Adrenal gland (tissue), 9 donors: ENCODE measurements at regions not wholly inside any gene's neighbourhood (a gene's known extent, or its start where the extent isn't known, plus 50 kb on each side); places are given as distances from the start of the nearest gene placed in this dataset.

Experiments used
- DNase-seq, 7 donors: peaks; one replicate each; pipeline ENCODE4 v3.0.0-alpha.2; 2019 to 2020
- H3K27ac ChIP-seq, 5 donors: fragments of 200-600 bp; sonication (generic) in 4 of 5; 1 replicate in 3 of 5; 2 replicates in 2 of 5; pipeline versions ENCODE4 v1.5.1 to v1.8.0; 2016 to 2020; ENCODE audit warnings: mild to moderate bottlenecking in 1 of 5
- H3K27me3 ChIP-seq: fragments of 200-600 bp; 2 replicates; pipeline ENCODE4 v1.8.0; 2021
- H3K36me3 ChIP-seq, 2 donors: fragments of 200-600 bp; replicated peaks in 1 of 2; 1 replicate in 1 of 2; 2 replicates in 1 of 2; pipeline versions ENCODE4 v1.5.1 to v1.8.0; 2018 to 2022
- H3K4me1 ChIP-seq, 2 donors: fragments of 200-600 bp; replicated peaks in 1 of 2; 1 replicate in 1 of 2; 2 replicates in 1 of 2; pipeline versions ENCODE4 v1.5.1 to v1.8.0; 2018 to 2021
- H3K4me3 ChIP-seq, 4 donors: fragments of 200-600 bp; sonication (generic) in 3 of 4; one replicate each; pipeline ENCODE4 v1.5.1; 2016 to 2018
- H3K9me3 ChIP-seq, 3 donors: fragments of 200-600 bp; sonication (generic) in 1 of 3; replicated peaks in 1 of 3; 1 replicate in 2 of 3; 2 replicates in 1 of 3; pipeline versions ENCODE4 v1.5.1 to v1.8.0; 2016 to 2021
- POLR2A ChIP-seq, 2 donors: fragments of 450-650 bp; IDR thresholded peaks; one replicate each; pipeline ENCODE4 v1.6.1; 2017; ENCODE audit warnings: antibody characterized with exemption in 2 of 2, mild to moderate bottlenecking in 2 of 2, moderate library complexity in 1 of 2
- WGBS, 4 donors: extraction: QIAGEN DNeasy Blood & Tissue Kit in 2 of 4; methylation state at CpG; one replicate each; pipeline versions ENCODE4 v1.1.5 to v1.1.7; 2013 to 2017; 5-methylcytosine and 5-hydroxymethylcytosine counted together
- intact Hi-C, 2 donors: fragments of 100-400 bp; cut with DNase I; formaldehyde crosslinking; loops; one replicate each; pipeline versions ENCODE4 v1.14.1 to v1.15.0; 2022 to 2023
- TF ChIP-seq, protein P1 (sequence below), 6 experiments: fragments of 450-650 bp in 4 of 6; fragments of 200-600 bp in 2 of 6; sonication (generic) in 1 of 6; IDR thresholded peaks; 1 replicate in 5 of 6; 2 replicates in 1 of 6; pipeline versions ENCODE4 v1.5.1 to v1.8.0; 2016 to 2021; ENCODE audit warnings: antibody characterized with exemption in 6 of 6, mild to moderate bottlenecking in 2 of 6, moderate library complexity in 1 of 6
- donor health status: healthy with polysubstance abuse.
- donor health status: Bipolar disorder and iron deficiency.
- donor health status: DM: yes; HTN: yes; CAD: no.
- donor health status: DM: no; HTN: no; CAD: no.
- donor health status: DM: no; HTN: no; CAD: no.

GRCh38 chr16:52099382-52099781 is 447.6 kb downstream of the TOX3 start:
- H3K4me3 ChIP-seq = no peak overlapping the region
- 53 to 64% (median 60%) methylated on average over 2 of the region's 2 CpGs for WGBS, 4 donors
- H3K36me3 ChIP-seq = no peaks in the 10 kb centered on the region
- H3K4me1 ChIP-seq = no peaks in the 10 kb centered on the region
- H3K27ac ChIP-seq = no peak overlapping the region
- no peak for DNase-seq
- H3K9me3 ChIP-seq = no peaks in the 10 kb centered on the region
- intact Hi-C loops = no loop called here
- no peak for TF ChIP-seq POLR2A (IDR thresholded peaks at IDR 0.05)
- TF ChIP-seq, protein P1, sequence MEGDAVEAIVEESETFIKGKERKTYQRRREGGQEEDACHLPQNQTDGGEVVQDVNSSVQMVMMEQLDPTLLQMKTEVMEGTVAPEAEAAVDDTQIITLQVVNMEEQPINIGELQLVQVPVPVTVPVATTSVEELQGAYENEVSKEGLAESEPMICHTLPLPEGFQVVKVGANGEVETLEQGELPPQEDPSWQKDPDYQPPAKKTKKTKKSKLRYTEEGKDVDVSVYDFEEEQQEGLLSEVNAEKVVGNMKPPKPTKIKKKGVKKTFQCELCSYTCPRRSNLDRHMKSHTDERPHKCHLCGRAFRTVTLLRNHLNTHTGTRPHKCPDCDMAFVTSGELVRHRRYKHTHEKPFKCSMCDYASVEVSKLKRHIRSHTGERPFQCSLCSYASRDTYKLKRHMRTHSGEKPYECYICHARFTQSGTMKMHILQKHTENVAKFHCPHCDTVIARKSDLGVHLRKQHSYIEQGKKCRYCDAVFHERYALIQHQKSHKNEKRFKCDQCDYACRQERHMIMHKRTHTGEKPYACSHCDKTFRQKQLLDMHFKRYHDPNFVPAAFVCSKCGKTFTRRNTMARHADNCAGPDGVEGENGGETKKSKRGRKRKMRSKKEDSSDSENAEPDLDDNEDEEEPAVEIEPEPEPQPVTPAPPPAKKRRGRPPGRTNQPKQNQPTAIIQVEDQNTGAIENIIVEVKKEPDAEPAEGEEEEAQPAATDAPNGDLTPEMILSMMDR (IDR thresholded peaks at IDR 0.05) = no peak
- H3K27me3 ChIP-seq = no peaks in the 10 kb centered on the region

DNA sequence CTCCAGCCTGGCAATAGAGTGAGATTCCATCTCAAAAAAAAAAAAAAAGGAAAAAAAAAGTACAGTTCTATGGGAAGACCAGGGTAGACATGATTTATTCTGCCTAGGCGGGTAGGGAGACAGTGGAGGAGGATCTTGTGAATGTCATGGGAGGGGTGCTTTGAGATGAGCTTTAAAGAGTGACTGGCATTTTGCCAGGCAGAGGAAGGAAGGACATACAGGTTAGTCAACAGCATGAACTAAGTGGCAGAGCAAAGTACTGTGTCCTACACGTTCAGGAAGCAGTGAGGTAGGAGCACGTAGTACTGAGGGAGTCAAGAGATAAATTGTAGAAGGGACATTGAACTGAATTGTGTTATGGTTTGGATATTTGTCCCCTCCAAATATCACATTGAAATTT is 451.5 kb downstream of the TOX3 start:
- 42 to 52% (median 50%) methylated on average over 3 of the region's 3 CpGs for WGBS, 4 donors
- intact Hi-C loops = no loop called here
- no peak for TF ChIP-seq POLR2A (IDR thresholded peaks at IDR 0.05)
- TF ChIP-seq, protein P1 (IDR thresholded peaks at IDR 0.05) = no peak

DNA sequence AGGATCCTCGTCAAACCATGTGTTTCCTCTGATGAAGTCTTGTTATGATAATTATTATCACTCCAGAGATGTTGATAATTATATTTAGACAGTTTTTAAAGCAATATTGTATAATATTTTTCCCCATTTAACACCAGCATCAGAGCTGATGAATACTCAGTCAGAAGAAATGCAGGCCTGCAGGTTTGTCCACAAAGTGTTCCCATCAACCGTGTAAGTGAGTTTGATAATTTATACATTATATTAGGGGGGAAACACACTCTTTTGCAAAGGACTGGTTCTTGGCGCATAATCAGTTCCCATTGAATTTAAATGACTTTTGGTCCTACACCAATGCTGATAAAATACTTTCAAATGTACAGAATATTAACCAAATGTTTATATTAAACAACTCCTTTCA is 454.8 kb downstream of the TOX3 start:
- TF ChIP-seq, protein P1 (IDR thresholded peaks at IDR 0.05) = no peak
- no peak for TF ChIP-seq POLR2A (IDR thresholded peaks at IDR 0.05)
- H3K27ac ChIP-seq = no peak overlapping the region
- no peak for DNase-seq
- intact Hi-C loops = no loop called here
- no peaks in the 10 kb centered on the region for H3K9me3 ChIP-seq
- H3K4me3 ChIP-seq = no peak overlapping the region
- 77 to 85% (median 81%) methylated on average over 3 of the region's 3 CpGs for WGBS, 4 donors
- H3K27me3 ChIP-seq = no peaks in the 10 kb centered on the region
- H3K4me1 ChIP-seq = no peaks in the 10 kb centered on the region
- H3K36me3 ChIP-seq = no peaks in the 10 kb centered on the region

More for the DNA sequence above, 451.5 kb downstream of the TOX3 start:
- Histone ChIP-seq H3K4me1 (no peaks in the 10 kb centered on the region), H3K27ac (no peak overlapping the region), H3K4me3 (no peak overlapping the region), H3K27me3 (no peaks in the 10 kb centered on the region), H3K36me3 (no peaks in the 10 kb centered on the region), H3K9me3 (no peaks in the 10 kb centered on the region)
- DNase-seq = no peak

GRCh38 chr16:52090080-52090479 is 456.9 kb downstream of the TOX3 start:
- no peak for DNase-seq
- no peaks in the 10 kb centered on the region for H3K4me1 ChIP-seq
- H3K27me3 ChIP-seq = no peaks in the 10 kb centered on the region
- intact Hi-C loops = no loop called here
- TF ChIP-seq POLR2A (IDR thresholded peaks at IDR 0.05) = no peak
- TF ChIP-seq, protein P1 (IDR thresholded peaks at IDR 0.05) = no peak
- H3K36me3 ChIP-seq = no peaks in the 10 kb centered on the region
- H3K27ac ChIP-seq = no peak overlapping the region
- no peaks in the 10 kb centered on the region for H3K9me3 ChIP-seq
- no peak overlapping the region for H3K4me3 ChIP-seq
